Nephron (organoid): ENCODE measurements at regions not wholly inside any gene's neighbourhood (a gene's known extent, or its start where the extent isn't known, plus 50 kb on each side); places are given as distances from the start of the nearest gene placed in this dataset.

Experiments
- H3K27ac Mint-ChIP-seq, 3 experiments: 2 replicates each; pipeline ENCODE4 v1.8.0; 2020; ENCODE audit warnings: mixed read lengths in 3 of 3, mild to moderate bottlenecking in 2 of 3, moderate library complexity in 1 of 3
- H3K27me3 Mint-ChIP-seq: 2 replicates; pipeline ENCODE4 v1.8.0; 2021; ENCODE audit warnings: low read depth, mild to moderate bottlenecking, moderate library complexity, mixed read lengths
- H3K36me3 Mint-ChIP-seq: 2 replicates; pipeline ENCODE4 v1.8.0; 2020; ENCODE audit warnings: low read depth, mixed read lengths
- H3K4me1 Mint-ChIP-seq: 2 replicates; pipeline ENCODE4 v1.8.0; 2020; ENCODE audit warnings: mixed read lengths
- H3K4me3 Mint-ChIP-seq, 3 experiments: 2 replicates each; pipeline ENCODE4 v1.8.0; 2020; ENCODE audit warnings: mild to moderate bottlenecking in 3 of 3, mixed read lengths in 3 of 3, moderate library complexity in 2 of 3
- H3K9me3 Mint-ChIP-seq: 2 replicates; pipeline ENCODE4 v1.8.0; 2020; ENCODE audit warnings: mixed read lengths
- TF ChIP-seq, protein P1 (sequence below), 3 experiments: fragments of 200-600 bp; sonication (generic); IDR thresholded peaks; one replicate each; pipeline ENCODE4 v1.5.0; 2021; ENCODE audit warnings: antibody characterized with exemption in 3 of 3; ENCODE audit not compliant: unreplicated experiment in 3 of 3

GRCh38 chr3:84277562-84278224, 681.1 kb upstream of the CADM2 start:
- no peak overlapping the region for H3K4me3 Mint-ChIP-seq
- TF ChIP-seq, protein P1, sequence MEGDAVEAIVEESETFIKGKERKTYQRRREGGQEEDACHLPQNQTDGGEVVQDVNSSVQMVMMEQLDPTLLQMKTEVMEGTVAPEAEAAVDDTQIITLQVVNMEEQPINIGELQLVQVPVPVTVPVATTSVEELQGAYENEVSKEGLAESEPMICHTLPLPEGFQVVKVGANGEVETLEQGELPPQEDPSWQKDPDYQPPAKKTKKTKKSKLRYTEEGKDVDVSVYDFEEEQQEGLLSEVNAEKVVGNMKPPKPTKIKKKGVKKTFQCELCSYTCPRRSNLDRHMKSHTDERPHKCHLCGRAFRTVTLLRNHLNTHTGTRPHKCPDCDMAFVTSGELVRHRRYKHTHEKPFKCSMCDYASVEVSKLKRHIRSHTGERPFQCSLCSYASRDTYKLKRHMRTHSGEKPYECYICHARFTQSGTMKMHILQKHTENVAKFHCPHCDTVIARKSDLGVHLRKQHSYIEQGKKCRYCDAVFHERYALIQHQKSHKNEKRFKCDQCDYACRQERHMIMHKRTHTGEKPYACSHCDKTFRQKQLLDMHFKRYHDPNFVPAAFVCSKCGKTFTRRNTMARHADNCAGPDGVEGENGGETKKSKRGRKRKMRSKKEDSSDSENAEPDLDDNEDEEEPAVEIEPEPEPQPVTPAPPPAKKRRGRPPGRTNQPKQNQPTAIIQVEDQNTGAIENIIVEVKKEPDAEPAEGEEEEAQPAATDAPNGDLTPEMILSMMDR (IDR thresholded peaks at IDR 0.05; ENCODE audit: unreplicated experiment in 3 of 3): no peak
- no peaks in the 10 kb centered on the region for H3K4me1 Mint-ChIP-seq
- no peak overlapping the region for H3K27ac Mint-ChIP-seq
- no peaks in the 10 kb centered on the region for H3K9me3 Mint-ChIP-seq
- no peaks in the 10 kb centered on the region for H3K36me3 Mint-ChIP-seq
- no peaks in the 10 kb centered on the region for H3K27me3 Mint-ChIP-seq

GRCh38 chr3:84292128-84292527, 666.7 kb upstream of the CADM2 start:
- no peaks in the 10 kb centered on the region for H3K36me3 Mint-ChIP-seq
- no peak overlapping the region for H3K4me3 Mint-ChIP-seq
- H3K27me3 Mint-ChIP-seq: no peaks in the 10 kb centered on the region
- no peak overlapping the region for H3K27ac Mint-ChIP-seq
- TF ChIP-seq, protein P1 (IDR thresholded peaks at IDR 0.05; ENCODE audit: unreplicated experiment in 3 of 3): no peak
- H3K4me1 Mint-ChIP-seq: no peaks in the 10 kb centered on the region
- H3K9me3 Mint-ChIP-seq: no peaks in the 10 kb centered on the region

- Mint-ChIP-seq H3K27ac (no peak overlapping the region), H3K36me3 (no peaks in the 10 kb centered on the region), H3K4me1 (no peaks in the 10 kb centered on the region), H3K27me3 (no peaks in the 10 kb centered on the region), H3K9me3 (no peaks in the 10 kb centered on the region), H3K4me3 (no peak overlapping the region)
- TF ChIP-seq, protein P1 (IDR thresholded peaks at IDR 0.05; ENCODE audit: unreplicated experiment in 3 of 3): no peak
Measured at GRCh38 chr3:84299329-84299728, 659.5 kb upstream of the CADM2 start.

DNA sequence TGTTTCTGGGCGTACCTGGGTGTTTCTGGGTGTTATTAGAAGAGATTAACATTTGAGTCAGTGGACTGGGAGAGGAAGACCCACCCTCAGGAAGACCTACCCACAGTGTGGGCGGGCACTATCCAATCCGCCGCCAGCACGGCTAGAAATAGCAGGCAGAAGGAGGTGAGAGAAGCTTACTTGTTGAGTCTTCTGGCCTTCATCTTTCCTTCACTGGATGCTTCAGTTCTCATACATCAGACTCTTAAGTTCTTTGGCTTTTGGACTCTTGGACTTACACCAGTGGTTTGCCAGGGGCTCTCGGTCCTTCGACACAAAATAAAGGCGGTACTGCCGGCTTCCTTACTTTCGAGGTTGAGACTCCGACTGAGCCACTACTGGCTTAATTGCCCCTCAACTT, 654.6 kb upstream of the CADM2 start:
- H3K27me3 Mint-ChIP-seq: no peaks in the 10 kb centered on the region
- no peaks in the 10 kb centered on the region for H3K9me3 Mint-ChIP-seq
- no peak overlapping the region for H3K4me3 Mint-ChIP-seq
- TF ChIP-seq, protein P1 (IDR thresholded peaks at IDR 0.05; ENCODE audit: unreplicated experiment in 3 of 3): no peak
- H3K27ac Mint-ChIP-seq: no peak overlapping the region
- H3K36me3 Mint-ChIP-seq: no peaks in the 10 kb centered on the region
- no peaks in the 10 kb centered on the region for H3K4me1 Mint-ChIP-seq

DNA sequence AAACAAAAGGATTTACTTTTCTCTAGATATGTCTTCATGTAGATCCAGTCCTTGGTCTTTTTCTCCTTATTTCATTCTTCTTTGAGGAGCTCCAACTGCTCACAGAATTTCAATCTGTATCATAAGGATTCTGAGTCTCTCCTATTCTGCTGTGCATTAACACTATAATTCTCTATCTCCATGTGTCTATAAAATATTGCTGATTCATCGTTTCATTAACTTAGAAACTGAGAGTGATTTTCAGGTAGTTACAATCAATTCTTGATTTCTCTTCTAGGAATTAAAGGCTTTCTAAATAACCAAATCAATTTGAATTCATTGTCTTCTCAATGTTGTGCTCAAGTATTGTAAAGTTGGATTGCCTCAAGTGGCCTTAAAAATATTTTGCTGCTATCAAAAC, 651.5 kb upstream of the CADM2 start:
- Mint-ChIP-seq H3K27me3 (no peaks in the 10 kb centered on the region), H3K4me3 (no peak overlapping the region), H3K27ac (no peak overlapping the region), H3K36me3 (no peaks in the 10 kb centered on the region), H3K9me3 (no peaks in the 10 kb centered on the region), H3K4me1 (no peaks in the 10 kb centered on the region)
- TF ChIP-seq, protein P1 (IDR thresholded peaks at IDR 0.05; ENCODE audit: unreplicated experiment in 3 of 3): no peak

DNA sequence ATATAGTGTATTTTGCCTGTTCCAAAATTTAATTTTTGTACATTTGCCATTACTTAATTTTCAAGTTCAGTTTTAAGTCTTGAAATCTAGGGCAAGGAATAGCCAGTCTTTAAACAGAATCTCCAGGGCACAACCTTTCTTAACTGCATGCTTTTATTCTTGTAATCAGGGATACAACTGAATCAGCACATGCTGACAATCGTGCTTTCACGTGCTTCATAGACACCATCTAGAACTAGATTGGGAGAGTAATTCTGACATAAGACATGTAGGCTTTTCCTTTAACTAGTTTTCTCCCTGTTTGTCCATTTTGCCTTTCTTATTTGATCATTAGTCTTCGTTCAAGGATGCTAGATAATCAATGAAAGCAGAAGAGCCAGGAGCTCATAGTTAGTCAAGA, 650.4 kb upstream of the CADM2 start:
- Mint-ChIP-seq H3K9me3 (no peaks in the 10 kb centered on the region), H3K36me3 (no peaks in the 10 kb centered on the region), H3K27ac (no peak overlapping the region), H3K4me3 (no peak overlapping the region), H3K27me3 (no peaks in the 10 kb centered on the region), H3K4me1 (no peaks in the 10 kb centered on the region)
- TF ChIP-seq, protein P1 (IDR thresholded peaks at IDR 0.05; ENCODE audit: unreplicated experiment in 3 of 3): no peak
